CD4-positive, alpha-beta T cell treated with Interleukin-15 for 4 hours (primary cell): ENCODE measurements at regions not wholly inside any gene's neighbourhood (a gene's known extent, or its start where the extent isn't known, plus 50 kb on each side); places are given as distances from the start of the nearest gene placed in this dataset.

Source experiments
- DNase-seq: peaks from one replicate; pipeline ENCODE4 v3.0.0-alpha.2; 2020; ENCODE audit warnings: low spot score

DNA sequence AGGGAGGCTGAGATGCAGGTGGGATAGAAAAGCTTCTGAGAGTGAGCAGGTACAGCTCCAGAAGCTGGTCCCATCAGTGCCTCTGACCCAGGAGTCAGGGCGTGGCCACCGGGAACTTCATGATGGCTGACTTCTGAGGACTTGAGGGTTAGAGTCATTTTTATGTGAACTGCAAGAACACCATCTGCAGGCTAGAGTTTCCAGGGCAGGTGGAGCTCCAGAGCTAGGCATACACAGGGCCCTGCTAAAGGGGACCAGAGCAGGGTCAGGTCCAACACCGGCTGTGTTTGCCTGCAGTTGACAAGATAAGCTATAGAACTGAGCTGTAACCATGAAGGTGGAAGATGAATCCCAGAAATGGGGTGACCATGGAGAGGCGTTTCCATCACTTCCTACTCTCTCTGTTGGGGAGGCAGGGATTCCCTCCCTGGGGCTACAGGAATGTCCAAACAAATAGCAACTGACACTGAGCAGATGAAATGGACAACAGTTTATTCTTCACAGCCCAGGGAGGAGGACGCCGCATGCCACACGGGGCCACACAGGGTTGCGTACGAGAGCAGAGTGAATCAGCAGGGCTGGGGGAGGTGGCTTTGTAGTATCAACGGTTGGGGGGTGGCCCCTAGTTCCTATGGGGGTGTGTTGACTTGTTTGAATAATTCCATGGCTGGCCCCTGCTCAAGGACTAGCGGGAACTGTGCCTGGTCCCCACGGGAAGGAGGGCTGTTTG lies 77.6 kb upstream of the ZNF516 start:
- no peak for DNase-seq

GRCh38 chr18:76571689-76572088 lies 76.6 kb upstream of the ZNF516 start:
- no peak for DNase-seq

DNA sequence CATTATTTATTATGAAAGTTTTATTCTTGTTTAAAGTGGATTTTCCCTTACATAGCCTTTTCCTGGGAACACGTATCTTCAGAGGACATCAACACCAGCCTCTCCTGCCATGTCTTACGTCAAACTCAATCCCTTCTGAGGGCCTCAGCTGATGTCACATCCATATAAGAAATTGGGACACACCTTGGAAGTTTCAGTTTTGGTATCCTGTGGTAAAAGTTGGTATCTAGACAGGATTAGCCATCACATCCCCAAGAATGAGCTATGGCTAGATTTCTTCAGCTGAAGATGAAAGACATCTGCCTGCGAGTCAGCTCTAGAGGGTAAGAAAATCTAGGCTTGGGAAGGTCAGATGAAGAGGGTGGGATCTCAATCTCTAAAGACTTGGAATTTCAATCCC lies 75.8 kb upstream of the ZNF516 start:
- DNase-seq, result no peak

DNA sequence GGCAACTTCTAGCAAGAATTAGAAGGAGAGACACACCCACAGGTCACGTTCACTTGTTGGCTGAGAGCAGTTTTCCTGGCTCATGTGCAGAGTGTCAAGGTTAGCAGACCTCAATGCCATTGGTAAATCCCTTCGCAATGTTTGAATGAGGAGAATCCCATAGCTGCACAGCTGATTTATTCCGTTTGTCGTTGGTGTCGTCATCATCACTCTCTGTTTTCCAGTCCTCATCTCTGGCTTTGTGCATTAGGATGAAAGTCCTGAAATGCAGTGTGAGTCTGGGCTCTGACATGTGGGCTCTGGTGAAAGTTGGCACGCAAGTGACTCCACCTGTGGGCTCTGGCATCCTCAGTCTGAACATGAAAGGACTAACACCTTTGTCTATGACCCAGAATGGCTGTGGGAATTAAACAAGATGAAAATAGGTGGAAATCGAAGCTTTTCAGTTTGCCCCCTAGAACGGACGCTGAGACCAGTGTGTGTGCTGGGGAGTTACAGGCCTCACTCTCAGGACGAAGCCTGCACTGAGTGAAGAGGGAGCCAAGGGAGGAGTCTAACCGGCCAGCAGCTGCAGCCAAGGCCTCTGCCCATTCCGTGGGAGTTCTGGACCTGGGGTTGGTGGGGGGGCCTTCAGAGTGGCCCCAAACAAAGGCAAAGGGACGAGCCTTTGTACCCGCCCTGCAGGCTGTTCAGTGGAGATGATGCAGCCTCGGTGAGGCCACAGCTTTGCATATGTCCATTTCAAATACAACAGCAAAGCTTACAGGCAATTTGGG lies 74.8 kb upstream of the ZNF516 start:
- DNase-seq, result no peak

- DNase-seq, result no peak
These were observed 73.7 kb upstream of the ZNF516 start for GRCh38 chr18:76568731-76569130.

GRCh38 chr18:76567835-76568445 lies 72.9 kb upstream of the ZNF516 start:
- DNase-seq, result no peak

DNA sequence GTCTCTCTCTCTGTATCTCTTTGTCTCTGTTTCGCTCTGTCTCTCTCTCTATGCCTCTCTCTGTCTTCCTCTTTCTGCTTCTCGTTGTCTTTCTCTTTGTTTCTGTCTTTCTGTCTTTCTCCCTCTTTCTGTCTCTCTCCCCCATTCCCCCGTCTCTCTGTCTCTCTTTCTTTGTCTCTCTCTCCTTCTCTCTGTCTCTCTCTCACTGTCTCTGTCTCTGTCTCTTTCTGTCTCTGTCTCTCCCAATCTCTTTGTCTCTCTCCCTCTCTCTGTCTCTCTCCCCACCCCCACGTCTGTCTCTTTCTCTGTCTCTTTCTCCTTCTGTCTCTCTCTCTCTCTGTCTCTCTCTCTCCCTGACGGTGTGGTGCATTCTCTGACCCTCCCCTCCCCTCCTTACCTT lies 71.9 kb upstream of the ZNF516 start:
- DNase-seq, result no peak

DNA sequence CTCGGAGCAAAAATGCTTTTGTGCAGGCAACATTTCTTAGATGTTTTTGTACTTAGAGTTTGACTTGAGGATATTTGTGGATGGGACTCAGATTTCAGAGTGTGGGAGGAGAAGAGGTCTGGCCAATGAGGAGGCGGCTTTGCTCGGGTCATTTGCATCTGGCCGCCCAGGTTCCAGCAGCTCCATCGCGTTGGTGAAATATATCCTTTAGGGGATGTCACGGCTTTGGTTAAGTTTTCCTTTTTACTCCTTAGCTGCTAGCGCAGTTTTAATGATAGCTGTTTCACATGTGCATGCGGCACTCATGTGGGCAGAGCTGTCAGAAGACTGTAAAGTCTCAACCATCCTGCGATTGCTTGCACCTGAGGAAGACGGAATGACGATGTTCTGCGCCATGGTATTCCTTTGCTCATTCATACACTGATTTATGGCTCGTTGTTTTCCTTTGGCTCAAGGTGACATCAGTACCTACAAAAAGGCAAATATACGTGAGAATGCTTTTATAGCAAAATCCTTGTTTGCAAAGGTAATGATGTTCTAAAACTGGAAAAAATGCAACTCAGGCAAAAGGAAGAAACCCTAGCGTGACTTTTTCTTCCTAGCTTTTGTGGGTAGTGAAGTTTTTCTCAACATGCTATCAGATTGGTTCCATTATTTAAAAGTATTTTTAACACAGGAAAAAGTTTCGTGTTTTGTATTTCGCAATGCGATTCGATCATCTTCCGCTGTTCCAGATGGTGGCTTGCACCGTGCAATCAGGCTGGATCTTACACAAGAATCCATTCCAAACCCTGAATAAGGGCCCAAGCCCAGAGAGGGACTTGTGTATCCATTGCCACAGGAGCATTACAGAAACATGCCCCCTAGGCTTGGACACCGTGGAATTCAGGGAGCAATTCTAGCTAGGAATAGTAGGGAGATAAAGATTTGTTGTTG lies 70.5 kb upstream of the ZNF516 start:
- no peak for DNase-seq

DNA sequence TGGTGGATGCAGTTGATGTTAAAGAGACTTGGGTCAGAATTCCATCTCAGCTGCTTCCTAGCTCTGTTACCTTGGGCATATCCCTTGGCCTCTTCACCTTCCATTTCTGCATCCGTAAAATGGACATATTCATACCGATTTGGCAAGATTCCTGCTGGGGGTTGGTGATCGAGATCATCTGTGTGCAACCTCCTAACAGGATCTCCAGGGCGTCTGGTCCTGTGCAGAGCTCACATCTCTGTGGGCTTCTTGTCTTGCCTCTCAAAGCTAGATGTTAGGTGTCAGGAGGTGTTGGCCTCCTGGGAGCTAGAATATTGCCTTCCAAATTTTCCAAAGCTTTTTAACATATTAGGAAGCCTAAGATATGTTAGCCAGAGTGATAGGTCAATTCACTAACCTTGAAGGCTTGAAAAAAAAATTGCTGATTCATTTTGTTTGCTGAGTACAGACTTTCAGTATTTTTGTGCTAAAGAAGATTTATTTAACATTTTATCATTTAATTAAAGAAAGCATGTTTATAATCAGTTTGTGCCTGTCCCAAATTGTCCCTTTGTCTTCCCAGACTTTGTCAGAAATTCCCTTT lies 69.7 kb upstream of the ZNF516 start:
- DNase-seq, result no peak

GRCh38 chr18:76564117-76564516 lies 69.1 kb upstream of the ZNF516 start:
- DNase-seq, result no peak

DNA sequence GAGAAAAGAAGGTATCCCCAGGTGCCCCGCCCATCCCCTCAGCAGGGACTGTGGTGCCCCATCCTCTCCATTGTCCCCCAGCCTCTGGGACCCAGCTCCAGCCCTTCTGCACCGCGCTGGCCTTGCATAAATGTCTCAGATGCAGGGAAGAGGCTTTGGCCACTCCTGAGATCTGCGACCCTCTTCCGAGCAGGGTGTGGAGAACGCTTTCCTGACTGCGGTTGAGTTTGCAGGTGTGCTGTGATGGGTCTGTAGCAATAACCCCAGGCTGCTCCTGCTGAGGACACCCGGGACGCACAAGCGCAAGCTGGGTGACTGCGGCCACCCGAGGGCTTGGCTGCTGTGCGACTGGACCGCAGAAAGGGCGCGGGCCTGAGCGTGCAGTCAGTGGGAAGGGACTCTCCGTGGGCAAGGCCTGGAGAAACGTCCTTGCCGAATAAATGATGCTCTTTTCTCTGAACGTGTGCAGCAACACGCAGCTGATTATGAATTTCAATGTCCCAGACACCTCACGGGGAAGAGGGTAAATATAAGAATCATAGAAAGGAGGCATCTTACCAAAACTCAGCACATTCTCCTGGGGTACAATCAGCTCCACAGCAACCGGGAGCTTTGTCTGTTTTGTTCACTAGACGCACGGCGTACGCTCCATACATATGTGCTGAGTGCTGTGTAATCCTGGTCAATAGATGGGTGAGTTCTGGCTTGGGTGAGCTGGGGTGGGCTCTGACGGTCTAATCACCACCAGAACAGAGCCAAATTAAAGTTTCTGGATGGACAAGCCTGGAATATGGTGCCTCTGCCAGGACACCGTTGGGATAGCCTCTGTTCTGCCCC lies 67.5 kb upstream of the ZNF516 start:
- no peak for DNase-seq

DNA sequence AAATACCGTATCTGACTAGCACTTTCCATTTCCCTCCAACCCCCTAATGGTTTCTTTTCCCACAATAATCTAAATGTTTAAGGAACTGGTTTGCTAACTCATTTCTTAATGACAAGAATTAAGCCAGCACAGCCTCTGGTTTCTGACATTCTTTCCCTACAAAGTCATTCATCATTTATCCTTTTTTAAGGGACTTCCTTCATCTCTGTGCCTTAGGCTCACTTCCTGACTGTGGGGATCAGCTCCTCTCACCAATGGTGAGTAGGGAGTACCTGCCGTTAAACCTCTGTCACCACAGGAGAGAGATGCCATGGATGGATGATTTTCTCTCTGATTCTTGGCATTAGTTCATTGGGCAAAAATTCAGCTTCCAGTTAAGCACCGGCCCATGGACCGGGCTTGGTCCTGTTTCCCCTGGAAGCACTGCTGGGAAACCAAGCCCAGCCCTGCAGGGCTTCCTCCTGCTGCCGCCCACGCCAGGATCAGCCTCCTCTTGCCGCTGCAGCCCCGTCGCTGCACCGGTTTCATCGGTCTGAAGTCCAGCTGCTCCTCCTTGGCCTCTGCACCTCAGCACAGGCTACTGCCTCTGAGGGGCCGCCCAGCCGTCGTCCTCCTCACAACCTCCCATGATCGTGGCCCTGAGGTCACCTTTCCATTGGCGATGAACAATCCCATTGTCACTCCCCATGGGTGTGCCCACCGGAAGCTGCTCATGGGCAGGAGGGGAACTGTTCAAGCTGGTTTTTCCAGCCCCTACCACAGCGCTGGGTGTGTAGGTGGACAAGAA lies 64.0 kb upstream of the ZNF516 start:
- DNase-seq, result no peak

DNA sequence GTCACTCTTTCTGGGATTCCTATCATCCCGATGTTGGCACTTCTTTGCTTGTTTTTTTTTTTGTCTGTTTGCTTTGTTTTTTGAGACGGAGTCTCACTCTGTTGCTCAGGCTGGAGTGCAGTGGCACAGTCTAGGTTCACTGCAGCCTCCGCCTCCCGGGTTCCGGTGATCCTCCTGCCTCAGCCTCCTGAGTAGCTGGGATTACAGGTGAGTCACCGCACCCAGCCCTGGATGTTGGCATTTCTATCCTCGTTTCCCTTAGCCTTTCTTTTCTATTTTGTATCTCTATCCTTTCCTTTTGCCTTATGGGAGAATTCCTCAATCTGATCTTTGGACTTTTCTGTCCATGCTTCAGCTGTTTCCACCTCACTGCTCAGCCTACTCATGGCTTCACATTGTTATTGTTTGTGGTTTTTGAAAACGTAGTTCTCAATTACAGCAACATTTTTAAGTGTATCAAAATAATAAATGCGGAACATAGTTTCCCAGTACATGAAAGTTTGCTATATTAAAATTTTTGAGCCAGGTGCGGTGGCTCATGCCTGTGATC lies 62.1 kb upstream of the ZNF516 start:
- DNase-seq, result no peak

DNA sequence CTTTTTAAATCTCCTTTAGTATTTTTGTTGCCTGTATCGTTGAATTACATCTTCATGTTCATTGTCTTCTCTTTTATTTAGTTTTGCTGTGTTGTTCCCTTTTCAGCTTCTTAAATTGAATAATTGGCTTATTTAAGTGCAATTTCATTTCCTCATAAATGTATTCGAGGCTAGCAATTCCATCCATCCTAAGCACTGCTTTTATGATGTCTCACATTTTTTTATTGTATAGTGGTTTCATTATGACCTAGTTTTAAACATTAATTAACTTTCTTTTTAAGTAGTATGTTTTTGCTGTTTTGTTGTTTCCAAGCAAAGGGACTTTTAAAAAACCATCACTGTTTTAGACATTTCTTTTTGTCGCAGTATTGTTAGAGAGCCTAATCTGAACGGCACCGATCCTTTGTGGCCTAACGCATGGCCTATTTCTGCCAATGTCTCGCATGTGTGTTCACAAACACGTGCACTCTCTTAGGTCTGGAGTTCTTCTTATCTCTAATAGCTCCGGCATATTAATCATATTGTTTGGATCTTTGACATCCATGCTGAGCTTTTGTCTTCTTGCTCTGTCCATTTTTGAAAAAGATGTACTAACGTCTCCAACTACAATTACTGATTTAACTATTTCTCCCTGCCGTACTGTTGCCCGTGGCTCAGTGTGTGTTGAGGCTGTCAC lies 59.6 kb upstream of the ZNF516 start:
- no peak for DNase-seq

DNA sequence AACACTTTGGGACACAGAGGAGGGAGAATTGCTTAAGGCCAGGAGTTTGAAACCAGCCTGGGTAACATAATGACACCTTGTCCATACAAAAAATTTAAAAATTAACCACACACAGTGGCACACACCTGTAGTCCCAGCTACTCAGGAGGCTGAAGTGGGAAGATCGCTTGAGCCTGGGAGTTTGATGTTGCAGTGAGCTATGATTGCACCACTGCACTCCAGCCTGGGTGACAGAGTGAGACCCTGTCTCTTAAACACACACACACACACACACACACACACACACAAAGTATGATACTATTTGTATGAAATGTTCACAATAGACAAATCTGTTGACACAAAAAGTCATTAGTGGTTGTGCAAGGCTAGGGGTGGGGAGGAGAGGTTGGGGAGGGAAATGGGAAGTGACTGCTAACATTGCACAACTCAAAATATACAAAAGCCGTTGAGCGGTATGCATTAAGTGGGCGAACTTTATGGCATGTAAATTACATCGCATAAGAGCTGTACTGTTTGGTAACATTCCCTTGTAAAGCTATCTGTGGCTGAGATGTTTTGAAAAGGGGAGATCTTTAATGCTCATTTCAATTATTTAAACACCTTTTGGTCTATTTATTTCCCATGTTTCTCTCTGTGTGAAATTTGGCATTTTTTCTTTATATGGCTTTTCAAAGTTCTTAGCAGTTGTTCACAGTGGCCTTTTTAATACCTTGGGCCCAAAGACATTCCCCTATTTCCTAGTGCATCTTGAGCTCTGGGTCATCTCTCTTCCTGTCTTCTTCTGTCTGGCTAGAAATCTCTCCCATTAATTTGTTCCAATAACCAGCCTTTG lies 58.9 kb upstream of the ZNF516 start:
- DNase-seq, result peak; percentile 2

DNA sequence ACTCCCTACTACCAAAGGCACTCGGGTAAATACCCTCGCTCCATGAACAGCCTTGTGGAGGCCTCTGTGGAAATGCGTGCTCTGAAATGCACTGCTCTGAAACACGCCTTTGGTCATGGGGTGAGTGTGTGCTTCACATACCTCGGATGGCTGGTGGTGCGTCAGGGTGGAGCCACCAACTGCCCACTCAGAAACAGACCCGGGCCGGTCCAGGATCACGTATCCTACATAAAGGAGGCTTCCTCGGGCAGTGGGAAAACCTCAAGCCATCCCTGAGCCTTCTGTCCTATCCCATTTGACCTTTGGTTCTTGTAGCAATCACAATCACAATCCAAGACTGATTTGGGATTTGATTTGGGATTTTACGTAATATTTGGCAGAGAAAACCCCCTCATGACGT lies 53.5 kb upstream of the ZNF516 start:
- no peak for DNase-seq

GRCh38 chr18:76547296-76547695 lies 52.3 kb upstream of the ZNF516 start:
- DNase-seq, result no peak

DNA sequence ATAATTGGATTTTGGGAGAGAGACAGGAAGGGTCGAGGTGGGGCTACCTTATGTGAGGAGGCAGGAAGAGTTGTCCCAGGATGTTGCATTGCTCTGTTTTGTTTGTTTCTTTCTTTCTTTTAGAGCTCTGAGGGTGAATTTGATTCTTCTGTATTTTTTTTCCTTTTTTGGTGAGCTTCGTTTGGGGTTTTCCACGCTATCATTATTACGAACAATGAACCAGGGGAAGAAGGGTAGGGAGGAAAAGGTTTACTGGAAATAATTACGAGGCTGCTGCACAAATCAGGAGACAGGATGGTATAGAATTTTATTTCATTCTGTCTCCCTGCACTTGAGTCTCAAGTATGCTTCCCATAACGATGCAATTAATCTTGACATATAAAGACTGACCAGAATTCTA lies 51.4 kb upstream of the ZNF516 start:
- no peak for DNase-seq
